H7 (cell line): ENCODE measurements at regions not wholly inside any gene's neighbourhood (a gene's known extent, or its start where the extent isn't known, plus 50 kb on each side); places are given as distances from the start of the nearest gene placed in this dataset.

Source experiments
- DNase-seq: peaks from one replicate; pipeline ENCODE4 v3.0.0; 2012
- H3K27me3 ChIP-seq: 2 replicates; pipeline ENCODE4 v1.6.0; 2011; ENCODE audit warnings: mild to moderate bottlenecking, low read length; ENCODE audit not compliant: control insufficient read depth, insufficient read depth
- H3K36me3 ChIP-seq: replicated peaks from 2 replicates; pipeline ENCODE4 v1.5.1; 2011; ENCODE audit warnings: low read length; ENCODE audit not compliant: control insufficient read depth, insufficient read depth
- H3K4me3 ChIP-seq: 2 replicates; pipeline ENCODE4 v1.5.1; 2011; ENCODE audit warnings: low read depth, mild to moderate bottlenecking, control low read depth, low read length, moderate library complexity; ENCODE audit not compliant: insufficient read depth

- Histone ChIP-seq H3K36me3 (no peaks in the 10 kb centered on the region), H3K27me3 (no peaks in the 10 kb centered on the region), H3K4me3 (no peak overlapping the region)
- no peak for DNase-seq
Observed at GRCh38 chr12:60162988-60163720, 567.3 kb downstream of the SLC16A7 start.

GRCh38 chr12:60165781-60166180, 570.0 kb downstream of the SLC16A7 start:
- no peak for DNase-seq
- no peak overlapping the region for H3K4me3 ChIP-seq
- H3K27me3 ChIP-seq, result no peaks in the 10 kb centered on the region
- H3K36me3 ChIP-seq, result no peaks in the 10 kb centered on the region

GRCh38 chr12:60168441-60168840, 572.6 kb downstream of the SLC16A7 start:
- no peaks in the 10 kb centered on the region for H3K27me3 ChIP-seq
- H3K36me3 ChIP-seq, result no peaks in the 10 kb centered on the region
- no peak for DNase-seq
- H3K4me3 ChIP-seq, result no peak overlapping the region

GRCh38 chr12:60169904-60170303, 574.1 kb downstream of the SLC16A7 start:
- H3K36me3 ChIP-seq, result no peaks in the 10 kb centered on the region
- DNase-seq, result no peak

GRCh38 chr12:60172266-60173211, 576.7 kb downstream of the SLC16A7 start:
- H3K27me3 ChIP-seq, result no peaks in the 10 kb centered on the region
- DNase-seq, result no peak
- no peak overlapping the region for H3K4me3 ChIP-seq
- H3K36me3 ChIP-seq, result no peaks in the 10 kb centered on the region

More at GRCh38 chr12:60169904-60170303, 574.1 kb downstream of the SLC16A7 start:
- Histone ChIP-seq H3K27me3 (no peaks in the 10 kb centered on the region), H3K4me3 (no peak overlapping the region)

- DNase-seq, result no peak
- Histone ChIP-seq H3K36me3 (no peaks in the 10 kb centered on the region), H3K4me3 (no peak overlapping the region), H3K27me3 (no peaks in the 10 kb centered on the region)
Observed at GRCh38 chr12:60173224-60174170, 577.7 kb downstream of the SLC16A7 start.

- Histone ChIP-seq H3K27me3 (no peaks in the 10 kb centered on the region), H3K36me3 (no peaks in the 10 kb centered on the region), H3K4me3 (no peak overlapping the region)
- no peak for DNase-seq
Observed at GRCh38 chr12:60174476-60174875, 578.6 kb downstream of the SLC16A7 start.

- no peaks in the 10 kb centered on the region for H3K27me3 ChIP-seq
- no peak for DNase-seq
- H3K4me3 ChIP-seq, result no peak overlapping the region
- no peaks in the 10 kb centered on the region for H3K36me3 ChIP-seq
Observed at GRCh38 chr12:60174941-60175340, 579.1 kb downstream of the SLC16A7 start.

GRCh38 chr12:60176891-60177290, 581.1 kb downstream of the SLC16A7 start:
- no peak for DNase-seq
- no peaks in the 10 kb centered on the region for H3K36me3 ChIP-seq
- no peak overlapping the region for H3K4me3 ChIP-seq
- H3K27me3 ChIP-seq, result no peaks in the 10 kb centered on the region

- no peak overlapping the region for H3K4me3 ChIP-seq
- H3K36me3 ChIP-seq, result no peaks in the 10 kb centered on the region
- no peak for DNase-seq
- H3K27me3 ChIP-seq, result no peaks in the 10 kb centered on the region
Observed at GRCh38 chr12:60180298-60180697, 584.5 kb downstream of the SLC16A7 start.

- Histone ChIP-seq H3K36me3 (no peaks in the 10 kb centered on the region), H3K4me3 (no peak overlapping the region), H3K27me3 (no peaks in the 10 kb centered on the region)
- no peak for DNase-seq
Observed at GRCh38 chr12:60182354-60182753, 586.5 kb downstream of the SLC16A7 start.

- DNase-seq, result no peak
- Histone ChIP-seq H3K27me3 (no peaks in the 10 kb centered on the region), H3K36me3 (no peaks in the 10 kb centered on the region), H3K4me3 (no peak overlapping the region)
Observed at GRCh38 chr12:60184096-60184495, 588.3 kb downstream of the SLC16A7 start.

GRCh38 chr12:60185060-60185459, 589.2 kb downstream of the SLC16A7 start:
- Histone ChIP-seq H3K27me3 (no peaks in the 10 kb centered on the region), H3K4me3 (no peak overlapping the region), H3K36me3 (no peaks in the 10 kb centered on the region)
- no peak for DNase-seq

GRCh38 chr12:60191271-60191670, 595.4 kb downstream of the SLC16A7 start:
- H3K27me3 ChIP-seq, result no peaks in the 10 kb centered on the region
- DNase-seq, result no peak
- H3K4me3 ChIP-seq, result no peak overlapping the region
- H3K36me3 ChIP-seq, result no peaks in the 10 kb centered on the region
